ENCODE measurements at regions not wholly inside any gene's neighbourhood (a gene's known extent, or its start where the extent isn't known, plus 50 kb on each side); places are given as distances from the start of the nearest gene placed in this dataset.
"Not testable (repeated sequence)": the region's sequence is repeated elsewhere in the genome, so short reads cannot be mapped to it uniquely, and the experiment has no call there.

DNA sequence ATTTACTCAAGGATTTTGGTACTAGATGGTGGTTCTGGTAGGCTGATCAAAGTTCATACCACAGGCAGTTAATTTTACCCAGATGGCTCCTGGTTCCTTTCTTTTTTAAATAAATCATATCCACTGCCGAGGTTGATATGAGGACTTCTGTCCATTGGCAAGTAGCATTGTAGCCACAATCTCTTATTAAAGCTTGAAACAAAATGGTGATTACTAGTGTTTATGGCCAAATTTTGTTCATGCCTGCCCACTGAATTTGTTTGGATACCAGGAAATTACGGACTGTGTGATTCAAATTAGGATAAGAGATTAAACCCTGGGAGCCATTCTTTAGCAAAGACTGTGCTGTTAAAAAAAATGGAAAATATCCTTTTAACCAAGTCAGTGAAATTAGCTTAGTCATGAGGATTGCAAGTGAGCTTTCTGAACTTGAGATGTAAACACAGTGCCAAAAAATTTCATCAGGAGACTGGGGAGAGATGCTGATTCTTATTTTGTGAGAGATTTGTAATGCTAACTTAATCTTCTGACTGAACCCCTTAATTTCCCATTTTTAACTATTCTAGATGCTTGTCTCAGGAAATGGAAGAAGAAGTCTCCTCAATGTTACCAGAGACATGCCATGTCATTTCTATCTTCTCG, 893.5 kb upstream of the ADAMTS5 start:
- H3K27me3 ChIP-seq (ENCODE audit: low read length); H3F3A ChIP-seq (ENCODE audit: insufficient read depth); H3K9ac ChIP-seq (ENCODE audit: low read length); H3K36me3 ChIP-seq (ENCODE audit: low read length); H3K27ac ChIP-seq (ENCODE audit: low read depth, low read length); H3K4me3 ChIP-seq (ENCODE audit: insufficient read depth, low read length, poor library complexity, severe bottlenecking); H3K9me2 ChIP-seq (replicated peaks; ENCODE audit: insufficient read depth, low read length); H3K79me2 ChIP-seq (ENCODE audit: insufficient read depth, low read length); H3K9me3 ChIP-seq (ENCODE audit: insufficient read depth, low read length); H4K20me1 ChIP-seq (ENCODE audit: low read depth, low read length): not testable (repeated sequence)
- H3K4me2 ChIP-seq (ENCODE audit: low read depth, low read length, poor library complexity, severe bottlenecking): peak overlapping the region; percentile 22
- peak overlapping the region; percentile 48 for H2AFZ ChIP-seq (ENCODE audit: low read depth, low read length, severe bottlenecking)

- not testable (repeated sequence) for H2AFZ ChIP-seq (ENCODE audit: low read depth, low read length, severe bottlenecking); H3K9me3 ChIP-seq (ENCODE audit: insufficient read depth, low read length); H3K9me2 ChIP-seq (replicated peaks; ENCODE audit: insufficient read depth, low read length); H4K20me1 ChIP-seq (ENCODE audit: low read depth, low read length); H3F3A ChIP-seq (ENCODE audit: insufficient read depth); H3K9ac ChIP-seq (ENCODE audit: low read length); H3K27ac ChIP-seq (ENCODE audit: low read depth, low read length); H3K27me3 ChIP-seq (ENCODE audit: low read length); H3K4me2 ChIP-seq (ENCODE audit: low read depth, low read length, poor library complexity, severe bottlenecking); H3K36me3 ChIP-seq (ENCODE audit: low read length); H3K4me3 ChIP-seq (ENCODE audit: insufficient read depth, low read length, poor library complexity, severe bottlenecking); H3K79me2 ChIP-seq (ENCODE audit: insufficient read depth, low read length)
Measured at GRCh38 chr21:27858053-27858825, 891.4 kb upstream of the ADAMTS5 start.

GRCh38 chr21:27856988-27857387, 890.1 kb upstream of the ADAMTS5 start:
- not testable (repeated sequence) for H3K27ac ChIP-seq (ENCODE audit: low read depth, low read length); H4K20me1 ChIP-seq (ENCODE audit: low read depth, low read length); H2AFZ ChIP-seq (ENCODE audit: low read depth, low read length, severe bottlenecking); H3K9ac ChIP-seq (ENCODE audit: low read length); H3K27me3 ChIP-seq (ENCODE audit: low read length); H3K79me2 ChIP-seq (ENCODE audit: insufficient read depth, low read length); H3K4me2 ChIP-seq (ENCODE audit: low read depth, low read length, poor library complexity, severe bottlenecking); H3K36me3 ChIP-seq (ENCODE audit: low read length); H3K9me2 ChIP-seq (replicated peaks; ENCODE audit: insufficient read depth, low read length); H3K9me3 ChIP-seq (ENCODE audit: insufficient read depth, low read length); H3K4me3 ChIP-seq (ENCODE audit: insufficient read depth, low read length, poor library complexity, severe bottlenecking); H3F3A ChIP-seq (ENCODE audit: insufficient read depth)

DNA sequence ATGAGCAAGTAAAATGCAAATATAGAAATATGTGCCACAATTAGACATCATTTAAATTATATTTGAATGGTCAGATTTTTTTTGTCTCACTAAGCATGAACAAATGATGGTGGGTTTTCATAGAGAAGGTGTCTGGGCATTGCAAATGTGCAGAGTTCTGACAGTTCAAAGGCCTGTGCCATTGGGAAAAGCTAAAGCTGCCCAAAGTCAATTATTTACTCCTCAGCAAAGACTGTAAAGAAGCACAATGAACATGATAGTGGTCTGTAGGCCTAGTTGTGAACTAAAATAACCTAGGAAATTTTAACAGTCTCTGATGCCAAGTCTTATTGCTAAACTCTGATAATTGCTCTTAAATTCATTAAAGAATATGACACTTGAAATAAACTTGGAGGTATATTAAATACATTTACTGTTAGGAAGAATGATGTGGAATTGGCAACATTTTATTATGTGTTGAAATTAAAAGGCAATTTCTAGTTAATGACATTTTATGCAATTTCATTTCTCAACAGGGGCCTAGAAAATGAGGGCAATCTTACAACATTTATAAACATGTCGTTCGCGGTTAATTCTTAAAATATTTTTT, 874.3 kb upstream of the ADAMTS5 start:
- Histone ChIP-seq H4K20me1 (ENCODE audit: low read depth, low read length) (no peaks in the 10 kb centered on the region), H3K9me3 (ENCODE audit: insufficient read depth, low read length) (no peaks in the 10 kb centered on the region), H3K36me3 (ENCODE audit: low read length) (no peaks in the 10 kb centered on the region), H3K9ac (ENCODE audit: low read length) (no peak overlapping the region), H3K79me2 (ENCODE audit: insufficient read depth, low read length) (no peaks in the 10 kb centered on the region), H3K4me3 (ENCODE audit: insufficient read depth, low read length, poor library complexity, severe bottlenecking) (no peak overlapping the region), H3K4me2 (ENCODE audit: low read depth, low read length, poor library complexity, severe bottlenecking) (no peak overlapping the region), H3F3A (ENCODE audit: insufficient read depth) (no peaks in the 10 kb centered on the region), H3K27ac (ENCODE audit: low read depth, low read length) (no peak overlapping the region), H3K9me2 (replicated peaks; ENCODE audit: insufficient read depth, low read length) (no peaks in the 10 kb centered on the region), H3K27me3 (ENCODE audit: low read length) (no peaks in the 10 kb centered on the region), H2AFZ (ENCODE audit: low read depth, low read length, severe bottlenecking) (no peak overlapping the region)
- TF ChIP-seq, protein P1, sequence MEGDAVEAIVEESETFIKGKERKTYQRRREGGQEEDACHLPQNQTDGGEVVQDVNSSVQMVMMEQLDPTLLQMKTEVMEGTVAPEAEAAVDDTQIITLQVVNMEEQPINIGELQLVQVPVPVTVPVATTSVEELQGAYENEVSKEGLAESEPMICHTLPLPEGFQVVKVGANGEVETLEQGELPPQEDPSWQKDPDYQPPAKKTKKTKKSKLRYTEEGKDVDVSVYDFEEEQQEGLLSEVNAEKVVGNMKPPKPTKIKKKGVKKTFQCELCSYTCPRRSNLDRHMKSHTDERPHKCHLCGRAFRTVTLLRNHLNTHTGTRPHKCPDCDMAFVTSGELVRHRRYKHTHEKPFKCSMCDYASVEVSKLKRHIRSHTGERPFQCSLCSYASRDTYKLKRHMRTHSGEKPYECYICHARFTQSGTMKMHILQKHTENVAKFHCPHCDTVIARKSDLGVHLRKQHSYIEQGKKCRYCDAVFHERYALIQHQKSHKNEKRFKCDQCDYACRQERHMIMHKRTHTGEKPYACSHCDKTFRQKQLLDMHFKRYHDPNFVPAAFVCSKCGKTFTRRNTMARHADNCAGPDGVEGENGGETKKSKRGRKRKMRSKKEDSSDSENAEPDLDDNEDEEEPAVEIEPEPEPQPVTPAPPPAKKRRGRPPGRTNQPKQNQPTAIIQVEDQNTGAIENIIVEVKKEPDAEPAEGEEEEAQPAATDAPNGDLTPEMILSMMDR (IDR thresholded peaks at IDR 0.05; ENCODE audit: insufficient read depth, low read length, poor library complexity, severe bottlenecking): no peak
- TF ChIP-seq EZH2phosphoT487 (conservative IDR thresholded peaks at IDR 0.05; ENCODE audit: low read length): no peak
